HG03571 (cell line): ENCODE measurements at regions not wholly inside any gene's neighbourhood (a gene's known extent, or its start where the extent isn't known, plus 50 kb on each side); places are given as distances from the start of the nearest gene placed in this dataset.
"Not testable (repeated sequence)": the region's sequence is repeated elsewhere in the genome, so short reads cannot be mapped to it uniquely, and the experiment has no call there.

Source experiments
- ATAC-seq: cut with Tn5 transposase; IDR thresholded peaks from one replicate; pipeline ENCODE4 v1.9.1; 2021; ENCODE audit not compliant: unreplicated experiment

GRCh38 chr11:81990659-81991443 is 742.8 kb downstream of the FAM181B start:
- no peak for ATAC-seq

- ATAC-seq = no peak
Measured at GRCh38 chr11:81989093-81989492, 744.6 kb downstream of the FAM181B start.

- no peak for ATAC-seq
Measured at GRCh38 chr11:81987829-81988472, 745.7 kb downstream of the FAM181B start.

- ATAC-seq = no peak
Measured at GRCh38 chr11:81986556-81987161, 747.0 kb downstream of the FAM181B start.

GRCh38 chr11:81979448-81979847 is 754.2 kb downstream of the FAM181B start:
- ATAC-seq = no peak

GRCh38 chr11:81975261-81975900 is 758.3 kb downstream of the FAM181B start:
- ATAC-seq = no peak

GRCh38 chr11:81970886-81971285 is 762.8 kb downstream of the FAM181B start:
- no peak for ATAC-seq

- ATAC-seq = no peak
Measured at GRCh38 chr11:81967242-81967641, 766.4 kb downstream of the FAM181B start.

- no peak for ATAC-seq
Measured at GRCh38 chr11:81966340-81966739, 767.3 kb downstream of the FAM181B start.

- no peak for ATAC-seq
Measured at GRCh38 chr11:81963018-81963417, 770.6 kb downstream of the FAM181B start.

- ATAC-seq = no peak
Measured at GRCh38 chr11:81960443-81960842, 773.2 kb downstream of the FAM181B start.

GRCh38 chr11:81959341-81959740 is 774.3 kb downstream of the FAM181B start:
- ATAC-seq = no peak

GRCh38 chr11:81954301-81954700 is 779.4 kb downstream of the FAM181B start:
- not testable (repeated sequence) for ATAC-seq

- no peak for ATAC-seq
Measured at GRCh38 chr11:81946831-81947230, 786.8 kb downstream of the FAM181B start.

GRCh38 chr11:81942646-81943045 is 791.0 kb downstream of the FAM181B start:
- ATAC-seq = no peak

- ATAC-seq = no peak
Measured at GRCh38 chr11:81941998-81942397, 791.7 kb downstream of the FAM181B start.

GRCh38 chr11:81932303-81932702 is 801.4 kb downstream of the FAM181B start:
- ATAC-seq = no peak

- no peak for ATAC-seq
Measured at GRCh38 chr11:81920205-81920604, 813.5 kb downstream of the FAM181B start.

- no peak for ATAC-seq
Measured at GRCh38 chr11:81916451-81916850, 817.2 kb downstream of the FAM181B start.

- ATAC-seq = no peak
Measured at GRCh38 chr11:81915045-81915444, 818.6 kb downstream of the FAM181B start.

GRCh38 chr11:81913793-81914192 is 819.9 kb downstream of the FAM181B start:
- ATAC-seq = no peak

- no peak for ATAC-seq
Measured at GRCh38 chr11:81907996-81908395, 825.7 kb downstream of the FAM181B start.
